GM21717 (cell line): ENCODE measurements at regions not wholly inside any gene's neighbourhood (a gene's known extent, or its start where the extent isn't known, plus 50 kb on each side); places are given as distances from the start of the nearest gene placed in this dataset.
"Not testable (repeated sequence)": the region's sequence is repeated elsewhere in the genome, so short reads cannot be mapped to it uniquely, and the experiment has no call there.

Source experiments
- ATAC-seq: cut with Tn5 transposase; IDR thresholded peaks from one replicate; pipeline ENCODE4 v1.9.1; 2021; ENCODE audit warnings: mild to moderate bottlenecking, moderate library complexity; ENCODE audit not compliant: unreplicated experiment

DNA sequence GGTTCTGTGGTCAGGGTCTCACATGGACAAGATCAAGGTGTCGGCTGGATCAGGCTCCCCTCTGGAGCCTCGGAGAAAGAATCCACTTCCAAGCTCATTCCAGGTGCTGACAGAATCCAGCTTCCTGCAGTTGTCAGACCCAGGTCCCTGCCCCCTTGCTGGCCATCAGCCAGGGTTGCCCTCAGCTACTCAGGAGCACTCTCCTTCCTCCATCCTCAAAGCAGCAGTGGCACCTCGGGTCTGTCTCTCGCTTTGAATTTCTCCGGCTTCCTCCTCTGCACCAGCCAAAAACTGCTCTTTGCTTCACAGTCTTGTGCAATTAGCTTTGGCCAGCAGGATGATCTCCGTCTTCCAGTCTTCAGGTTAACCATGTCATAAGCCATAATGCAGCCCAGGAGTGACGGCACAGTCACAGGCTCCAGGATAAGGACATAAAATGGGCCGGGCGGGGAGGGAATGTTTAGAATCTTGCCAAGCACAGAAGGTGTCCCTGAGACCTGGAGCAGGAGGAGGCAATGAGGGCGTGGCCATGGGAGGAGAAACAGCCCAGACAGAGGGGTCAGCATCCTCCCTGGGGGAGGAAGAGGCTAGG is 79.4 kb upstream of the SLC25A33 start:
- ATAC-seq = no peak

DNA sequence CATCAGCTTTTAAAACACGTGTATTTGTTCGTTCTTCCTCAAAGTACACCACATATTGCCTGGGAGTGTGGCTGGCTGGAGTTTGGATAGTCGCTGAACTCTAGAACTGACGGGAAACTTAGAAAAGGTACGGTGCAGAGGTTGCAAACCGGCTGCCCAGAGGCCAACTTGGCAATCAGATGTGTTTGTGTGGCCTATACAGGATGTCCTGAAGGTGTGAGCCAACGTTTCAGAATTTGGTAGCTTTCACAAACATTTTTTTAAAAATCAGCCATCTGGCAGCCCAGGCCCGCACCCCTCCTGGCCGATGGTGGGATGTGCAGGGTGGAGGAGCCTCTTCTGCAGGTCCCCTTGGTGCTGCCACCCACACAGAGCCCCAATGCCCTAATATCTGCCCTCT is 73.6 kb upstream of the SLC25A33 start:
- no peak for ATAC-seq

DNA sequence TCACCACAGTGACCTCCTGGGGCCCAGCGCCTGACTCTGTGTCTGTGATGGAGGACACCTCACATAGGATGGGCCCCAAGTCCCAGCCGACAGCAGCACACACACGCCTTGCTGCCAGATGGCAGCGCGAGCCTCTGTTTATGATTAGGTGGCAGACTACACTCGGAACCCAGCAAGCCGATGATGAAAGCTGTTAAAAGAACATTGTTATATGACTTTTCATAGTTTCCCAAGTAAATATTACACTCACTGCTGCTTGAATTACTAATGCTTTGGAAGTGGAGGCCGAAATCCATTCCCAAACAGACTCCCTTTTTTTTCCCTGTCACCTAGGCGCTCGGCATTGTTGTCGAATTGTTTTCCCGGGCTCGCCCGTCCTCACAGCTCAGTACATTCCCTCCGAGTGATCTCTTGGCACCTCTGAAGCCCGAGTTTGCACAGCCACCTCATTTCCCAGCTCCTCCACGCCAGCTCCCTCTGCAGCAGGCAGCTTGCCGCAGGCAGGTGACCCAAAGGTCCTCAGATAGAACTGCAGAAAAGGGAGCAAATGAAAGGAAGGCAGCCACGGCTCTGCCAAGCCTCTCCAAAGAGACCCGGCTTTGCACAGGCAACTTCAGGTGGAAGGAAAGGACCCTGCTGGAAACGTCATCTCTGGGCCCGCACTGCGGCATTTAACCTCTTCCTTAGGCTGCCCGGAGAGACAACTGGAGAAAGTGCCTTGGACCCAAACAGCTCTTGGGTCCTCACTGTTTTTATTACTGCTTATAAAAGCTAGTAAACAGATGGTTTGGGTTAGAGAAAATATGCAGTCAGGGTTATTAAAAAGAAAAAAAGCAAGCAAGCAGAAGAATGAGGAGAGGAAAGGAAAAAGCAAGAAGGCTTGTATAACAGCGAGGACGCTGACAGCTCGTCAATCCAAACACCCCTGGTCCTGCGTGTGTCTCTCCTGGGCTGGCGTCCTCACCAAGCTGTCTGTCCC is 72.2 kb upstream of the SLC25A33 start:
- ATAC-seq = no peak

DNA sequence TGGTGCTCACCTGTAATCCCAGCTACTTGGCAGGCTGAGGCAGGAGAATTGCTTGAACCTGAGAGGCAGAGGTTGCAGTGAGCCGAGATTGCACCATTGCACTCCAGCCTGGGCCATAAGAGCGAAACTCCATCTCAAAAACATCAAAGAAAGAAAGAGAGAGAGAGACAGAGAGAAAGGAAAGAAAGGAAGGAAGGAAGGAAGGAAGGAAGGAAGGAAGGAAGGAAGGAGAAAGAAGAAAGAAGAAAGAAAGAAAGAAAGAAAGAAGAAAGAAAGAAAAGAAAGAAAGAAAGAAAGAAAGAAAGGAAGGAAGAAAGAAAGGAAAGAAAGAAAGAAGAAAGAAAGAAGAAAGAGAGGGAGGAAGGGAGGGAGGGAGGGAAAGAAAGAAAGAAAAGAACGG is 69.4 kb upstream of the SLC25A33 start:
- not testable (repeated sequence) for ATAC-seq

DNA sequence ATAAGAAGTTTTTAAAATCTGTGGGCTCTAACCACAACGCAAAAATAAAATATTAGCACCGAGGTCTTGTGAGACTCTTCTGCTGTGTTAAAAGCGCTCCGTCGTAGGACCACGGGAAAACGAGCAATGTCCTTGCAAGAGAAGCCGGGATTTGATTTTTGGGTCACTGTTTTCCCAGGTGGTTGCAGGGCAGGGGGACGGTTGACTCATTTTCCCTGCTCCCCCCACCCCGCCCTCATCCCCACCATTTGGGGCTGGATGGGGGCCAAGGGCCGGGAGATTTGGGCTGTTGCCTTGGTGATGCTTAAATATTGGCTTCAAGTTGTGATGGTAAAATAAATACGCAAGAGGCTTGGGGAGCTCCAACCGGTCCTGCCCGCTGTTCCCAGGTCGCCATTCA is 67.6 kb upstream of the SLC25A33 start:
- no peak for ATAC-seq

DNA sequence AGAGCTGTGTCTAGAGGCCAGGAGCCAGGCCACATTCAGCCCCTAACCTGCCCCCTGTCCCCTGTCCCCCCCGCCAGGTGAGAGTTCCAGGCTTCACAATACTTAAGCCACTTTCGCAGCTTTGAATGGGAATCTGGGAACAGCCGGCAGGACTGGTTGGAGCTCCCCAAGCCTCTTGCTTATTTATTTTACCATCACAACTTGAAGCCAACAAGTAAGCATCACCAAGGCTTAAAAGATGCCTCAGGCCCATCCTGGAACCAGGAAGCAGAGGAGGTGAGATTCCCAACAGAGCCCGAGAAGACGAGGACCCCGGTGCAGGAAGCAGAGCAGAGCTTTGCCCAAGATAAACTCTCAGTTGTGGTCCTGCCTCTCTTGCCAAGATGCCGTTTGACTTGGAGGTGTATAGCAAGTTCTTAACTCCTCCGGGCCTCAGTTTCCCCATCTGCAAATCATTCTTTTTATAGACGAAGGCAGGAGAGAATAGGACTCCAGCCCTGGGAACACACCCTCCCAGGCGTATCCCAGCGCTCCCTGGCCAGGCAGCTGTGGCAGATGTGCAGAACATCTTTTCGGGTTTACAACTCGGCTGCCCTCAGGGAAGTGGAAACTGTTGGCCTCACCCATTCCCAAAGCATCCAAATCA is 66.8 kb upstream of the SLC25A33 start:
- ATAC-seq = no peak

GRCh38 chr1:9473032-9473807 is 66.0 kb upstream of the SLC25A33 start:
- no peak for ATAC-seq

GRCh38 chr1:9475061-9475627 is 64.1 kb upstream of the SLC25A33 start:
- ATAC-seq = no peak

- no peak for ATAC-seq
These were observed 62.3 kb upstream of the SLC25A33 start for GRCh38 chr1:9476790-9477463.

- no peak for ATAC-seq
These were observed 61.7 kb upstream of the SLC25A33 start for GRCh38 chr1:9477535-9477934.

DNA sequence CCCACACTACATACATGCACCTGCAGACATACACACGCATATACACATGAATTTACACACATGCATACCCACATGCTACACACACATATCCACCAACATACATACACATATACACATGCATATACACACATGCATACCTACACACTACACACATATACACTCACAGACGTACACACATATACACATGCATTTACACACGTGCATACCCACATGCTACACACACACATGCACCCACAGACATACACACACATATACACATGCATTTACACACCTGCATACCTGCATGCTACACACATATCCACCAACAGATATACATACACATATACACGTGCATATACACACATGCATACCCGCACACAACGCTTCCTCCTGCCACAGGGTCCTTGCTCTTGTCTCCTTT is 61.2 kb upstream of the SLC25A33 start:
- ATAC-seq = no peak

DNA sequence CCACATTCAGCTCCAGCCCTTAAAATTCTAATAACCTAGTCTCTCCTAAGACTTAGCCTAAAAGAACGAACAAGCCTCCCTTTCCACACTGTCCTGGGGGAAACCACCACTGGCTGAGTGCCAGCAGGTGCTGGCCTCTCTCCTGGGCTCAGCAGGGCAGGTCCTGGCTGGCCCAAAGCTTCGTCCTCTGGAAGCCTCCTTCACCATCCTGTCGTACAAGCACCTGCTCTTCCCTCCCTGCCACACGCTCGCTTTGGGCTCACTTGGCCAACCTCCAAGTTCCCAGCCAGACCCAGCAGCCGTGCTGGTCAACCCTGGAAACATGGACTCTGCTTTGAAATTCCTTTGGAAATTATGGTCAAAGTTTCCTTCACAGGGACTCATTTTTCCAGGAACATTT is 58.2 kb upstream of the SLC25A33 start:
- ATAC-seq = no peak

DNA sequence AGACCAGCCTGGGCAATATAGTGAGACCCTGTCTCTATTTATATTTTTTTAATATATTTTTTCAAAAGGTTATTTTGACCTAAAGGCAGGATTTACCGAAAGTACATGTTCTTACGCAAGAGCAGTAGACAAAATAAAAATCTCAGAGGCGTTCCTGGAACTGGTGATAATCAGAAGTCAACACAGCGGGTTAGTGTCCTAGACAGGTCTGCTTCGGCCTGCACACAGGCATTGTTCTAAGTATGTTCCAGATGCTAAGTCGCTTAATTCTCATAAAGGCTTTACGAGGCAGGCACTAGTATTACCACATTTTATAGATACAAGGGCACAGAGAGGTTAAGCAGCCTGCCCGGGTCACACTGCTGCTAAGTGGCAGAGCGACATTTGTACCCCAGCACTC is 56.9 kb upstream of the SLC25A33 start:
- ATAC-seq = no peak

DNA sequence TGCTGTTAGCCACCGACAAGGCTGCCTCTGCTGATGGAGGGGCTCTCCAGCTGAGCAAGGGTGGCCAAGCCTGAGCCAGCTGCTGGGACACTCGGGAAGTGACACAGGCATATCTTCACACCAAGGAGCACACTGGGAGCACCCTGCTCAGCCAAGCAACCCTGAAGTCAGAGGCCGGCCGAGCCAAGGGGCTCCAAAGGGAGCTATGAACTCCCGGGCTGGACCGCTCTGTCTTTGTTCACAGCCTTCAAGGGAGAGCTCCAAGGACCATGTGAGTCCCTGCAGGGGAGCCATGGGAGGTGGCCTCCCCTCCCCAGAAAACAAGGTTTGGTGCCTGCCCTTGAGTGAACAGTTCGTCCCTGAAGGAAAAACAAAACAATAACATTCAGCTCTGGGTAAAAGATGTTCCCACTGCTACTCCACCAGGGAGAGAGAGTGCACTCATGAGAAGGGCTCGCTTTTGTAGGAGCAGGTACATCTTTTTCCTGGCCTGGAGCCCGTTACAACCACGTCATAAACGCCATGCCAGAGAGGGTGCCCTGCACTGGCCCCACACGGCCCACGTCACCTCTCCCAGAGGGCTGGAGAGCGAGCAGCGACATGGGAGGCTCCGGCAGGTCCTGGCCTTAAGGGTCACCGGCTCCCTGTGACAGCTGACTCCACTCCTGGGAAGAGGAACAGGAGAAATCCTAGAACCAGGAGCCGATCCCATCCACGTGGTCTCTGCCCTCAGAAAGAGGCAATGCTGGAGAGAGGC is 56.3 kb upstream of the SLC25A33 start:
- no peak for ATAC-seq

DNA sequence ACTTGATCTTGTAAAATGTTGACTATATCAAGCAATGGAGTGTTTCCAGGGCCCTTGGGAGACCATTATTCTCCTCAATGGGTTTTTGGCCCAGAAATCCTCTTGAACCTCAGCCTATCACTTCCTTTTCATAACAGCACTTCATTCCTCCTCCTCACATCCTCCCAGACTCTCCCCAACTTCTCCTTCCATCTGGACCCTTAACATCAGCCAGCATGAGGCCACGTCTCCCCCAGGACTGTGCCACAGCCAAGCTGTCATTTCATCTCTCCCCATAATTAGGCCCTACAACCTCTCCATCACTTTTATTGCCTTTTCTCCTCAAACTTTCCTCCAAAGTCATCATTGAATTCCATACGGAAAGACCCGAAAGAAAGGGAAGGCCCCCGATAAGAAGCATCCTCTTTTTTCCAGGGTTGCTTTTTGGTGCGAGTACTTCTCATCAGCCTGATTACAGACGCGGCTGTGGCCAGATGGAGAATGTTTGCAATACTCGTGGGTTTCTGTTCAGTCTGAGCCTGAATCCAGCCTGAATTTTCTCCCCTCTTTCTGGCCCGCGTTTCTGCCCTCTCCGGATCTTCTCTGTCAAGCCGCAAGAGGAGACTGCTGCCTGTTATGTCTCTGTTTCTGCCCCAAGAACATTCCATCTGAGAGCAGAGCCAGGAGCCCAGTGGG is 52.7 kb upstream of the SLC25A33 start:
- no peak for ATAC-seq
